ENCODE measurements at regions not wholly inside any gene's neighbourhood (a gene's known extent, or its start where the extent isn't known, plus 50 kb on each side); places are given as distances from the start of the nearest gene placed in this dataset.

GRCh38 chr3:11919390-11919789 lies 72.7 kb upstream of the TAMM41 start:
- no peak for TF ChIP-seq POLR2A (IDR thresholded peaks at IDR 0.05)
- no peak for TF ChIP-seq POLR2AphosphoS5 (IDR thresholded peaks at IDR 0.05; ENCODE audit: insufficient read depth in 1 of 2, low read depth in 1 of 2)
- TF ChIP-seq, protein P1, sequence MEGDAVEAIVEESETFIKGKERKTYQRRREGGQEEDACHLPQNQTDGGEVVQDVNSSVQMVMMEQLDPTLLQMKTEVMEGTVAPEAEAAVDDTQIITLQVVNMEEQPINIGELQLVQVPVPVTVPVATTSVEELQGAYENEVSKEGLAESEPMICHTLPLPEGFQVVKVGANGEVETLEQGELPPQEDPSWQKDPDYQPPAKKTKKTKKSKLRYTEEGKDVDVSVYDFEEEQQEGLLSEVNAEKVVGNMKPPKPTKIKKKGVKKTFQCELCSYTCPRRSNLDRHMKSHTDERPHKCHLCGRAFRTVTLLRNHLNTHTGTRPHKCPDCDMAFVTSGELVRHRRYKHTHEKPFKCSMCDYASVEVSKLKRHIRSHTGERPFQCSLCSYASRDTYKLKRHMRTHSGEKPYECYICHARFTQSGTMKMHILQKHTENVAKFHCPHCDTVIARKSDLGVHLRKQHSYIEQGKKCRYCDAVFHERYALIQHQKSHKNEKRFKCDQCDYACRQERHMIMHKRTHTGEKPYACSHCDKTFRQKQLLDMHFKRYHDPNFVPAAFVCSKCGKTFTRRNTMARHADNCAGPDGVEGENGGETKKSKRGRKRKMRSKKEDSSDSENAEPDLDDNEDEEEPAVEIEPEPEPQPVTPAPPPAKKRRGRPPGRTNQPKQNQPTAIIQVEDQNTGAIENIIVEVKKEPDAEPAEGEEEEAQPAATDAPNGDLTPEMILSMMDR (IDR thresholded peaks at IDR 0.05): no peak
- Histone ChIP-seq H3K9me3 (no peaks in the 10 kb centered on the region), H3K4me1 (no peaks in the 10 kb centered on the region), H3K4me3 (no peak overlapping the region), H3K27ac (no peak overlapping the region), H3K36me3 (no peaks in the 10 kb centered on the region), H3K27me3 (no peaks in the 10 kb centered on the region)
- peak in 1 of 2 donors; percentile 79 for DNase-seq (ENCODE audit: extremely low spot score in 2 of 2)
- intact Hi-C loops (cut with DNase I): no loop called here

GRCh38 chr3:11924518-11924917 lies 77.8 kb upstream of the TAMM41 start:
- Histone ChIP-seq H3K27me3 (no peaks in the 10 kb centered on the region), H3K4me1 (no peaks in the 10 kb centered on the region), H3K4me3 (no peak overlapping the region), H3K27ac (no peak overlapping the region), H3K36me3 (no peaks in the 10 kb centered on the region), H3K9me3 (no peaks in the 10 kb centered on the region)
- intact Hi-C loops (cut with DNase I): no loop called here
- no peak for DNase-seq (ENCODE audit: extremely low spot score in 2 of 2)
- TF ChIP-seq POLR2AphosphoS5 (IDR thresholded peaks at IDR 0.05; ENCODE audit: insufficient read depth in 1 of 2, low read depth in 1 of 2) (no peak), POLR2A (IDR thresholded peaks at IDR 0.05) (no peak)
- TF ChIP-seq, protein P1 (IDR thresholded peaks at IDR 0.05): no peak

- Histone ChIP-seq H3K27ac (no peak overlapping the region), H3K4me1 (no peaks in the 10 kb centered on the region), H3K27me3 (no peaks in the 10 kb centered on the region), H3K4me3 (no peak overlapping the region), H3K9me3 (no peaks in the 10 kb centered on the region), H3K36me3 (no peaks in the 10 kb centered on the region)
- intact Hi-C loops (cut with DNase I): no loop called here
- TF ChIP-seq, protein P1 (IDR thresholded peaks at IDR 0.05): no peak
- TF ChIP-seq POLR2AphosphoS5 (IDR thresholded peaks at IDR 0.05; ENCODE audit: insufficient read depth in 1 of 2, low read depth in 1 of 2) (no peak), POLR2A (IDR thresholded peaks at IDR 0.05) (no peak)
- DNase-seq (ENCODE audit: extremely low spot score in 2 of 2): peak; percentile 34 to 44
Observed at GRCh38 chr3:11928381-11928780, 75.8 kb upstream of the SYN2 start.

DNA sequence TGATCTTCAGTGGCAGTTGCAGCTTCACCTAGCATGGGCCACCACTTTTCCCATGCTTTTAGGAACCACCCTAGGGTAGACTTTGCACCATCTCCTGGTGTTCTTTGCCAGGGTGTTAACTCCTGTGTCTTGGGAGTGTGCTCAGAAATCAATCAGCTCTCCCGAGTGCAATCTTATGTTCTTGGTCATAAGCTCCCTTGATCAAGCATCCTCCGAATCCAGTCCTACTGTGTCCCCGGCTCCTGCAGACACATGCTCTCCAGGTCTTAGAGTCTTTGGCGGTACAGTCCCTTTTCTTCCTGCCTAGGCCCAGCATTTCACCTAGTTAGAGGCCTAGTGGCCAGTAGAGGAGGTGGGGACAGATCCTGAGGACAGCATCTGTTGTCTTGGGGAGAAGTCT lies 74.7 kb upstream of the SYN2 start:
- TF ChIP-seq, protein P1 (IDR thresholded peaks at IDR 0.05): no peak
- no peak for TF ChIP-seq POLR2A (IDR thresholded peaks at IDR 0.05)
- TF ChIP-seq POLR2AphosphoS5 (IDR thresholded peaks at IDR 0.05; ENCODE audit: insufficient read depth in 1 of 2, low read depth in 1 of 2): no peak

GRCh38 chr3:11930084-11930483 lies 74.1 kb upstream of the SYN2 start:
- Histone ChIP-seq H3K27me3 (no peaks in the 10 kb centered on the region), H3K27ac (no peak overlapping the region), H3K4me1 (no peaks in the 10 kb centered on the region), H3K4me3 (no peak overlapping the region), H3K9me3 (no peaks in the 10 kb centered on the region), H3K36me3 (no peaks in the 10 kb centered on the region)
- peak; percentile 29 to 64 for DNase-seq (ENCODE audit: extremely low spot score in 2 of 2)
- TF ChIP-seq, protein P1 (IDR thresholded peaks at IDR 0.05): no peak
- TF ChIP-seq POLR2A (IDR thresholded peaks at IDR 0.05) (no peak), POLR2AphosphoS5 (IDR thresholded peaks at IDR 0.05; ENCODE audit: insufficient read depth in 1 of 2, low read depth in 1 of 2) (no peak)
- intact Hi-C loops (cut with DNase I): no loop called here

More for the DNA sequence above, 74.7 kb upstream of the SYN2 start:
- intact Hi-C loops (cut with DNase I): no loop called here
- Histone ChIP-seq H3K9me3 (no peaks in the 10 kb centered on the region), H3K36me3 (no peaks in the 10 kb centered on the region), H3K4me1 (no peaks in the 10 kb centered on the region), H3K27me3 (no peaks in the 10 kb centered on the region), H3K4me3 (no peak overlapping the region), H3K27ac (no peak overlapping the region)
- peak; percentile 28 to 54 for DNase-seq (ENCODE audit: extremely low spot score in 2 of 2)
